ENCODE measurements at regions not wholly inside any gene's neighbourhood (a gene's known extent, or its start where the extent isn't known, plus 50 kb on each side); places are given as distances from the start of the nearest gene placed in this dataset.

DNA sequence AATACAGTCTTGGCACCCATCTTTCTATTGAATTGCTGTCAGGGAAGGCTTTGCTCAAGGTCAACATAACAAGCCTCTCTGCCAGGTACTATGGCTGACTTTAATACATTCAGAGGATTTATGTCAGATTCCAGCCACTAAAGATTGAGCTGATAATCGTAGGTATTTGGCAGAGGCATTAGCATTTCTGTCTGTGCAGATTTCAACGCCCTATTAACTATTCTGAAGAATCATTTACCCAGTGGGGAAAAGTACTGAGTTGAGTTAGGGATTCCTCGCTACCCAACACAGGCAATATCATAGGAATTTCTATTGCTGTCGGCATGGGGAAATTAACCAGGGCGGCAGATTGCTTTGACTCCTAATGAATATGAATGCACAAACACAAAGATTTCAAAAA lies 233.7 kb upstream of the SPTLC3 start:
- intact Hi-C loops (cut with DNase I, micrococcal nuclease), result no loop called here
- DNase-seq, result no peak
- no peak for ATAC-seq

DNA sequence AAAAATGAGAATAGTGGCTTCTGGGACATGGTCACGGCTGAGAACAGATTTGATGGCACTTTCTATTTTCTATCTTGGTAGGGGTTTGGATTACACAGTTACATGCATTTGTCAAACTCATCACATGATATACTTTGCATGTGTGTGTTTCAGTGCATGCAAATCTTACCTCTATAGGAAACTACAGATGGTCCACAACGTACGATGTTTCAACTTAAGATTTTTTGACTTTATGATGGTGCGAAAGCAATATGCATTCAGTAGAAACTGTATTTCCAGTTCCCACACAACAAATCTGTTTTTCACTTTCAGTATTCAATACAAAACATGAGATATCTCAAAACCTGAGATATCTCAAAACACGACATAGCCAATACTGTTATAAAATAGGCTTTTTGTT lies 231.8 kb upstream of the SPTLC3 start:
- ATAC-seq, result no peak
- no peak for DNase-seq

DNA sequence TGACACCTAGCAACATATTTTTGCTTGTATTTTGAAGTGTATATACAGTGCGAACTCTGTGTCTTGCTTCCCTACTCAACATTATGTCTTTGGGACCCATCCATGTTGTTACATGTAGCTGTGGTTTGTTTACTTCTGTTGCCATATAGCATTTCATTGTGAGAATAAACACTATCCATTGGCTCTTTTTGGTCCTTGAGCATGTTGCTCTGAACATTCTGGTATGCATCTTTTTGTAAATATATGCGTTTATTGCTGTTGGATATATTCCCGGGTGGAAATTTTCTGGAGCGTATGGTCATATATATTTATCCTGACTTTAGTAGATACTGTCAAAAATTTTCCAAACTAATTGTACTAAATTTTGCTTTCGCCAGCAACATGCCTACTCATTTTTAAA lies 222.5 kb upstream of the SPTLC3 start:
- intact Hi-C loops (cut with DNase I, micrococcal nuclease), result no loop called here
- ATAC-seq (no peak), DNase-seq (no peak)

More for the DNA sequence above, 231.8 kb upstream of the SPTLC3 start:
- intact Hi-C loops (cut with DNase I, micrococcal nuclease), result no loop called here

DNA sequence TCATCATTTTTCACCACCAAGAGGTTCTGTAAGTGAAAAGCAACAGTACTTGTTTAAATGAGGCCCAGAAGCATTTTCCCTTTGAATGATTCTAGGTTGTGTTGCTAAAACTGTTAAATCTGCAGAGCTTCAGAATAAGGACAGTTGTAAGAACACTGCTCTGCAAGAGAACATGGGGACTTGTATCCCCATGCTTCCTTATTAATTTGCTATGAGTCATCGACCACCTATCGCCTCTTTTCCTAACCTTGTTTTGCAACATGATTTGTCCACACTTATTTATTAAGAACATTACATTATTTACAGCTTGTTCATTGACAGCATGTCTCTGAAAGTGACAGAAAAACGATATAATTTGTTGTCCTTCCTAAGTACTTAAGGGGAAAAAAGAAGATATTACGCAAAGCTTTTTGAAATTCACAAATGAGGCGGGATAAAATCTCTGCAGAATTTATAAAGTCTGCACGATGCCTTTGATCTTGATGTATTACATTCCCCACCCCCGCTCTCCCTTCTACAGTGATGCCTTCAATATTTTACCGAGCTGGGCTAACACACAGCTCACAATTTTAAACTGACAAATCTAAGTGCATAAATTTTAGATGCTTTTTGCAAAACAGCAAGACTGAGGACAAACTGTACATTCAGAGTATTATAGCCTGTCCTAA lies 220.0 kb upstream of the SPTLC3 start:
- intact Hi-C loops (cut with DNase I, micrococcal nuclease), result no loop called here
- ATAC-seq (no peak), DNase-seq (no peak)

DNA sequence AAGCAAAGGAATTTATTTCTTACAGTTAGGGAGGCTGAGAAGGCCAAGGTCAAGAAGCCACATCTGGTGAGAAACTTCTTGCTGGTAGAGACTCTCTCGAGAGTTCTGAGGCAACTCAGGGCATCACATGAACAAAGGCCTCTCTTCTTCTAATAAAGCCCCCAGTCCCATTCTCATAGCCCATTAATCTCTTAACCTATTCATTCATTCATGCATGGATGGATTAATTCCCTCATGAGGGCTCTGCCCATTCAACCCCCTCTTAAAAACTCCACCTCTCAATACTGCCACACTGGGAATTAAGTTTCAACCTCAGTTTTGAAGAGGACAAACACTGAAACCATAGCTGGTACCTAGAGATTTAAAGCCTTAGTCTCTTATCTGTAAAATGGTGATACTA lies 217.9 kb upstream of the SPTLC3 start:
- intact Hi-C loops (cut with DNase I, micrococcal nuclease), result no loop called here
- no peak for DNase-seq
- no peak for ATAC-seq

DNA sequence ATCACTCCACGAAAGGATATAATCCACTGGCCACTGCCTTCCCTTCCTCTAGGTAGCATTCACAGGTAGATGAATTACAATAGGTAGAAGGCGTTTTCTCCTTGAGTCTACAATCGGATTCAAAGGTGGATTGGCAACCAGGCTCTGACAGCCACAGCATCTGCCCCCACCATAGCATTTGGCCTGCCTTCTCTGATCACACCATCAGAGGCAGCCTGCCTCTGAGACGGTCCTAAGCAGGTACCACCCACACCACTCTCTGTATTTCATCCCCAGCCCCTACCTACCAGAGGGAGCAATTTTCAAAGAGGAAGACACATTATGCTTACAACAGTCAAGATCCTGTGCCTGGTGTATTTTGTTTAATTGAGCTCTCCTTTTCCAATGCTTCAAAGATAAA lies 210.5 kb upstream of the SPTLC3 start:
- DNase-seq (no peak), ATAC-seq (no peak)
- intact Hi-C loops (cut with DNase I, micrococcal nuclease), result no loop called here

DNA sequence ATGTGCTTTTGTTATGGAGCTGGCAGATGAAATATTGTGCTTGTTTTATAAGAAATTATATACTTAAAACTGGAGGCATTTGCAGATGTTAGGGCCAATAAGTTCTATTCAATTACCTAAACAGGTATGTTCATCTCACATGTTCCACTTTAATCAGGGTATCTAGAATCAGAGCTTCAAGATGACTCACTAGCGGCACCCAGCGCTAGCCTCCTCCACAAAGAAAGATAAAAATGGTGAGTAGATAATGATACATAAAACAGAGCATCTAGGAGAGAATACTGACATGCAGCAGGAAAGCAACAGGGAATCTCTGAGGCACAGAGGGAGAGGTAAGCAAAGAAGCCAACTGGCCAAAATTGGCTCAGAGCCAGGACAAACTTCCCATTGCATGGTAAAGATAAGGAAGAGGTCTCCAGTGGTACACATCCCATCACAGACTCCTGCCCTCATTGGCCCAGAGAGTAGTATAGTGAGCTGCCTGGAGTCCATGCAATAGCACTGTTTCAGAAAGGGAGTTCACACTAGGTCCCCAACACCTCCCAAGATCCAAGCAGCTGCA lies 200.7 kb upstream of the SPTLC3 start:
- intact Hi-C loops (cut with DNase I, micrococcal nuclease), result no loop called here
- DNase-seq (no peak), ATAC-seq (no peak)

DNA sequence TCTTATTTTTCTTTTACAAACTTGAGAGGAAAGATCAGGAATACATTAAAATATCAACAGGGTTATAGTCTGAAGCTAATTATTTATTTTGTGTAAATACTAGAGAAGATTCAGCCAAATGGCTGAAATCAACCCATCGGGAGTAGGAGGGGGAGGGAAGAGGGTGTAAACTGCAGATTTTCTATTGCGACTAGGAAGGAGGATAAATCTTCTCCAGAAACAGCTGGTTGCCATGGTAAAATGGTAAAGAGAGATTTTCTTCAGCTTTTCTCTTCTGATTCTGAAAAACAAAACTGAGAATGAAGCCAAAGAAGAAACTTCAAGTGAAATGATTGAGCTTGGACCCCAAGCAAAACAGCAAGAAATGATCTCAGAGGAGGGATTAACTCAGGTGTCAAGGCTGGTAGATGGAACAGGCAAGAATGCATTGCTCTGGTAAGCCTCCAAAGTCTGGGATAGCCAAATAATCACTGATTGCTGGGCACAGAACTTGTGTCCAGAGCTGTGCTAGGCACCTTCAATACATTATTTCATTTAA lies 193.5 kb upstream of the SPTLC3 start:
- no peak for DNase-seq
- intact Hi-C loops (cut with DNase I, micrococcal nuclease), result no loop called here
- ATAC-seq, result no peak

DNA sequence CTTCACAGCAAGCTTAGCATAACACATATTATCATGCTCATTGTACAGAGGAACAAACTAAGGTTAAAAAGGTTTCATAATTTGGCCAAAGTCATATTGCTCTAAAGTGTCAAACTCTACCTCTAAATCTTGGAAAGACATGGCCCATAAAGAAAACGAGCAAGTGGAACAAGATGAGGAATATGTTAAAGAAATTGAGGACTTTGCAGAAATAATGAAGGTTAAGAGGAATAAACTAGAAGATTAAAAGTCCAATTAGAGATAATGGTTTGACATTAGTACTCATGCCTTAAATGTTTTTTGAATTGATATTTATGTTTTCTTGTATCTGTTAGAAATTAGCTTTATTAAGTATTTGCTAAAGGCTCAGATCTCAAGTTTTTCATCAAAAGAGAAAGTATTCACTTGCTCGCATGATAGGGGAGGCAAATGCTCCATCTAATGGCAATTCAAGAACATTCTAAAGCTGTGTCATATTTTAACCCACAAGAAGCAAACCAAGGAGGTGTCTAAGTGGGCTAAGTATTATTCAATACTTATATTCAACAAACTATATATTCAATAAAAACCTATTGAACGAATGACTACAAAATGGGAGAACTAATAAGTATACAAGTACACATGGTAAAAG lies 192.9 kb upstream of the SPTLC3 start:
- ATAC-seq, result no peak
- no peak for DNase-seq
- intact Hi-C loops (cut with DNase I, micrococcal nuclease), result no loop called here

DNA sequence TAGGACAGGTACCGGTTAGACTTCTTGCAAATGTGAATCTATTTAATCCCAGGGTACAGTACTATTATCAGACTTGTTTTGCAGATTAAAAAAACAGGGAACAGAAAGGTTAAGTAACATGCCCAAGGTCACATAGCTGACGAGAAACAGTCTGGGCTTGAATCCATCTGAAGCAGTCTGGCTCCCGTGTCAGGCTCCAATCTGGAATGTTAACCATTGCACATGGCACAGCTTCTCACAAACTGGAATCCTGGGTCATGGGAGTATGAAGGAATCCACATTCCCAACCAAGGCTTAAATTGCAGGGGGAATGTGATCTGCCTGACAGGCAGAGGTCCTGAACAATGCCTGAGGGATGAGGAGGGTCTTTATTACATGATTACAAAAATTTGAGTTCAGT lies 187.5 kb upstream of the SPTLC3 start:
- DNase-seq (no peak), ATAC-seq (no peak)
- intact Hi-C loops (cut with DNase I, micrococcal nuclease), result no loop called here

DNA sequence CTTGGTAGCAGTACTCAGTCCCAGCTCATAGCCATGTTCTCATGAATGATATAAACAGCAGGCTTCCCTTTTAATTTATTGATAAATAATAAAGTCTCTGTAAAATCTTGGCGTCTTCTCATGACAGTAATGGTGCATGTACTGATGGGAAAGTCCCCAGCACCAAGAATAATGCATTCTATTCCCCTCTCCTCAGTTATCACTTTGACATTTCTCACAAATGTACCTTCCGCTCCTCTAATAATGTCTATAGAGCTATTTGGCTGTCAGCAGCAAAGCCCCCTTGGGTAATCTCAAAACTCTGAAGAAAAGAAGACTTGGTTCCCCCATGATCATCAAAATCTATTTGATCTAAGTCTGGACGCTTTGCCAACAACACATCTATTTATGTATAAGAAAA lies 185.0 kb upstream of the SPTLC3 start:
- intact Hi-C loops (cut with DNase I, micrococcal nuclease), result no loop called here
- no peak for ATAC-seq
- no peak for DNase-seq

DNA sequence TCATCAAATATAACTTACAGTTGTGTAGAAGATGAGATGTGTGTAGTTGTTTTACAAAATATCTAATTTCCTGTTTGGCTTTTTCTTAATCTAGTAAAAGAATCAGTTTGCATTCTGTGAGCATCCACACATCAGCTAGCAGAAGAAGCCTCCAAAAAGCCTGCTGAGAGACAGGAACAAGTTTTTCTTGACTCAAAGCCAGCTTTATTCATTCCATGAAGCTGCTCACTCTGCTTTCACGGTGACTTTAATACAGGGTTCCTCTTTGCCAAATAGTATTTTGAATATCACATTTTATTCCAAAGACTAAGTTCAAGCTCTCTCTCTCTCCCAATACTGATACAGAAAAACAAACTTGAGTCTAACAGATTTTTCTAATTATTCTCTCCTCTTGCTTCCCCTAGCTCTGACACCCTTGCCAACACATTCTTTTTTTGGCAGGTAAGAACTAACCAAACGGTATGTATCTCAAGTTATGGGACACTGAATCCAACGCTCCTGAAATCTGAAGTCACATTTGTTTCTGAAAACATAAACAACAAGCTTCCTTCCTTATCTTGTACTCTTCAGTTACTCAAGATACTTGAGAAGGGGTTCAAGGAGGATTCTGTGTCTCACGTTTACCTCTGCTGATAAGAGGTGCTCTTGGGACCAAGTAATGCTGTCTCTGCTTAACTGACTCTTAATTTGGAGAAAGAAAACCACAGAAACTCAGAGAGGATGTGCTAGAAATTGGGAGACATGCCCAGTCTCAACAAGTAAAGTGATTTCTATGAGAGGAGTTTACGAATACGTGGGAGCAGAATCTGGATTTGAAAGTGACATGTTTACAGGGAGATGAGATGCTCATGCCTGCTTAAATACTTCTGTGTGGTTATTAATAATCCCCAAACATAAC lies 184.2 kb upstream of the SPTLC3 start:
- intact Hi-C loops (cut with DNase I, micrococcal nuclease), result no loop called here
- no peak for ATAC-seq
- no peak for DNase-seq

DNA sequence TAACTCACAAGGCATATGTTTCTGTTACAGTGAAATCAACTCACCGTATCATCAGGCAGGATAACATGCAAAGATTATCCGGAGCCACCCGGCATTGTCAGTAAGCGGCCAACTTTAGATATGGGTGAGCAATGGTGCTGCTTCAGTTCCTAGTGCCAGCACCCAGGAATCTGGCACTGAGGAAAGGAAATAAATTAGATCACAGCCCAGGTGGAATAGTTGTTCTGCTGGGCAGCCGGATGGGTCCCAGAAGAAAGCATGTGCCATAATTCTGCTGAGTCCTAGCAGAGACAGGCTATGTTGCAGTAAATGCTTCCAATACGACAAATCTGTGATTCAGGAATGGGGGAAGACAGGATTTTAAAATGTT lies 183.6 kb upstream of the SPTLC3 start:
- ATAC-seq (no peak), DNase-seq (no peak)
- intact Hi-C loops (cut with DNase I, micrococcal nuclease), result no loop called here

DNA sequence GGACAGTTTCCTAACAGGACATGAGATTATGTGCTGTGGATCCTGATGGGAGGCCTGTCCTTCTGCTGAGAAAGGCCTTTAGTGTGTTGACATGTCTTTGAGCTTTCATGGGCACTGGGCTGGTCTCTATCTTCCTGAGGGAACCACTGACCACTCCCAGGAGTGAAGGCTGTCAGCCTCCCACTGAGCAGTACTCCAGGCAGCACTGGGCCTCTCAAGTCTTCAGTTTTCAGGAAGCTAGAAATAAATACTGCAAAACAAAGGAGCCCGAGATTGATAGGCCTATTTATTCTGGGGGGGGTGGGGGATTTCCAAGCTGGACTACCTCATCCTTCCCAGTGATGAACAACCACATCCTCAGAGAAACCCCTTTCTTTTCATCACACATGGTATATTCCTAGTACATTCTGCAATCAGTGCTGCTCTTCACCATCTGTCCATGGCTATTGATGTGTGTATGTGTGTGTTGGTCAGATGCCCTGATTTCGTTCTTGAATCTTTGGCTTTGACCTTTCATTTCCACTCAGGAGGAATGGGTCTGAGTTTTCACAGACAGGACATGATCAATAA lies 180.9 kb upstream of the SPTLC3 start:
- intact Hi-C loops (cut with DNase I, micrococcal nuclease), result no loop called here
- no peak for ATAC-seq
- no peak for DNase-seq

DNA sequence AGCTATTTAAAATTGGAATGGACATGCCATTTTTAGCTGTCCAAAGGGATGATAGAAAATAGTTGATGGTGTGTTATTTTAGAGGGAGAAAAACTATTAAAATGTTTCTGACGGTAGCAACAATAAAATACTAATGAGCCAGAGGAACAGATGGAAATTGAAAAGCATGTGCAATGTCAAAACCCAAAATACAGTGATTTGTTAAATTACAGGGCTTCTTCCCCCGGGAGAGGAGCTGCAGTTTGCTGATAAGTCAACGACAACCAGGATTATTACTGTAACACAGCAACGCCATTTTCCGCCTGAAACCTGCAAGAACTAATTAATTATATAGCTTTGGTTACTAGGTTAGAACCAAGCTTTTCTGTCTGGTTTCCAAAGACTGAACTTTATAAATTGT lies 179.6 kb upstream of the SPTLC3 start:
- no peak for ATAC-seq
- no peak for DNase-seq
- intact Hi-C loops (cut with DNase I, micrococcal nuclease), result no loop called here

DNA sequence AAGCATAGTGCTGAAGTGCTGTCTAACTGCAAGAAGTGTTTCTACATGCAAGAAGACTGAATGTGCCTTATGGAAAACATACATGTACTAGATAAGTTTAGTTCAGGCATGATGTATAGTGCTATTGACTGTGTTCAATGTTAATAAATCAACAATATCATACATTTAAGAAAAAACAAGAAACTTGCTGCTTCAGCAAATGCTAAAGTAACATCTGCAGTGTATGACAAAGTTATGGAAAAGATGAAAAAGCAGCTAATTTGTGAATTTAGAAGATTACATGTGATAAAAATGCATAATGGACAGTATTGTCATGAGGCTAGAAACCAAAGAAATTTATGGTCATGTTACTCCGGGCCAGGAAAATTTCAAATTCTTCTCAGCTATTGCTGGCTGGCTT lies 174.9 kb upstream of the SPTLC3 start:
- no peak for ATAC-seq

DNA sequence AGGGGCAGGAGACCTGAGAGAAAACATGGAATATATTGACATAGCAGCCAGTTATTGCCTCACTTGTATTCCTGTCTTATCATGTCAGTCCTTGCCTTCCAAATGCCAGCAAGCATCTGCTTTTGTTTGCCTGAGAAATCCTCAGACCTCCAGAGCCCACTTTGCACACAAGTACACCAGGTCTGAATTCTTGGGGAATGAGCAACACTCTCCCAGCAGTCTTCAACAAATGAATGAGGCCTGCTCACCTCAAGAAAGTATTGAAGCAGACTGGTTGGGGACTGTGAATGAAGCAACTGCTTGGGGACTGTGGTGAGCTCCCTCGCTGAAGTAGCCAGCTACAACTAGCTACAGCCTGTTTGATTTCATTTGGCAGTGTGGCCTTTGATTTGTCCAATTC lies 172.8 kb upstream of the SPTLC3 start:
- no peak for ATAC-seq
- DNase-seq, result no peak
- intact Hi-C loops (cut with DNase I, micrococcal nuclease), result no loop called here

More for the DNA sequence above, 174.9 kb upstream of the SPTLC3 start:
- intact Hi-C loops (cut with DNase I, micrococcal nuclease), result no loop called here
- no peak for DNase-seq

DNA sequence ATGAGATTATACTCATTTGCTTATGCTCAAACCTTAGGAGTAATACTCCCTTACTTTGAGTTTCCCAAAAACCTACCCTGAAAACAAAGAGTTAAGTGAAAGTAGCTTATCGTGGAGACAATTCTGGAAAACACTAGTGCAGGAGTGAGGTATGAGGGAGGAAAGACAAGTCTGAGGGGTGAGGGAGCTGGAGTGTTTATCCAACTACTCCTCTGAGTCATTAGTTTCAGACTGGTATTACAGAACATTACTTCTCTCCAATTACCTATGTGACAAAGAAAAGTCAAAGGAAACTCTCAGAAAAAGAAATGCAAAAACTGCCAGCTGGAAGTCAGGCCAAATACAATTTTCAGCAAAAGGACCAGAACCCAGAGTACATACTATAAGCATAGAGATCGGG lies 171.1 kb upstream of the SPTLC3 start:
- intact Hi-C loops (cut with DNase I, micrococcal nuclease), result no loop called here
- DNase-seq (no peak), ATAC-seq (no peak)

DNA sequence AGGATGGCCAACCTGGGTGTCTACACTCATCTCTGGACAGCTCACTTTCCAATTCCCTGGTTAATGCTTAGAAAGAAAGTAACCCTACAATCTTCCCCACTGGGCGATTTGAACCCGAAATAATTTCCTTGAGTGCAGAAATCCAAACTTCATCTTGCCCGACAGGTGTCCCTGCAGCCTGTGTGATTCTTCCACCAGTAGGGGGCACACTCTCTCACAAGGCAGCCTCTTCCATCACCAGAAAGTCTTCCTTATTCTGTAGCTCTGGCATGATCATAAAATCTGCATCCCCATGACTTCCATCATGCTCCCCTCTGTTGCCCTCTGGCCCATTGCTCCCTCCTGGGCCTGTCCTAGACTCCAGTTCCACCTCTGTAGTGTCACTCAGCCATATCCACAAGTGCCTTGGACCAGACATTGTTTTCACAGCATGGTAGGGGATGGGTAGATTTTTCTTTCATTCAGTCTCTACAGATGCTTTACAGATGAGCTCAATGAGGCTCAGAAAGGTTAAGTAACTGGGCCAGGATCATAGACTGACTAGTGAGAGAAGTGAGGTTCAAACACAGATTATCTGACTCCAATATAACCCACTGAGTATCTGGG lies 170.4 kb upstream of the SPTLC3 start:
- ATAC-seq (no peak), DNase-seq (no peak)
- intact Hi-C loops (cut with DNase I, micrococcal nuclease), result no loop called here

Measured in left colon (tissue), 2 donors.